ENCODE measurements at regions not wholly inside any gene's neighbourhood (a gene's known extent, or its start where the extent isn't known, plus 50 kb on each side); places are given as distances from the start of the nearest gene placed in this dataset.

DNA sequence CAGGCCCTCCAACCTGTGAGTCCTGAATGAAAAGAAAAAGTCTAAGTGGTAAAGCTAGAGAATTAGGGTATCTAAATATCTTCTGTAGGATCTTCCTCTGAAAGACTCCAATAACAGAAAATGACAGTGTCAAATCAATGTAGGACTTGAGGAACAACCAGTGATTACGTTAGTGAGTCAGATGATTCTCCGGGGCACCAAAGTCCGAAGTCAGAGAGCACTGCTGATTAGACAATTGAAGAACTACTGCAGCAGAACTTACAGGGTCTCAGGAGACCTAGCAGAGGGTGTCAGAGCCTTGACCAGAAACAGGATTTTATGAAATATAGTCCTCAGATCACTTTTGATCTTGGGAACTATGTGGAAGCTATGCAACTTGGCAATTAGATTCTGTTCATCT, 605.8 kb downstream of the EPHA3 start:
- CTCF ChIA-PET, result no interaction called here
- Histone ChIP-seq H3K4me3 (no peak overlapping the region), H3K9me3 (ENCODE audit: insufficient read depth, low read depth) (no peaks in the 10 kb centered on the region), H3K9me2 (ENCODE audit: insufficient read depth) (no peaks in the 10 kb centered on the region), H3K4me2 (no peak overlapping the region), H3K79me2 (ENCODE audit: low read depth) (no peaks in the 10 kb centered on the region), H4K20me1 (ENCODE audit: insufficient read depth) (no peaks in the 10 kb centered on the region), H3F3A (ENCODE audit: insufficient read depth, low read depth) (no peaks in the 10 kb centered on the region), H3K27me3 (ENCODE audit: insufficient read depth, low read depth) (no peaks in the 10 kb centered on the region), H2AFZ (no peak overlapping the region), H3K36me3 (ENCODE audit: low read depth) (no peaks in the 10 kb centered on the region), H3K27ac (no peak overlapping the region), H3K4me1 (replicated peaks; ENCODE audit: insufficient read depth) (no peaks in the 10 kb centered on the region)
- no TSS peak for BruUV-seq (replicated peaks)
- no peak for DNase-seq
- POLR2A ChIA-PET (ENCODE audit: unreplicated experiment), result no interaction called here
- intact Hi-C loops (cut with micrococcal nuclease; ENCODE audit: unreplicated experiment), result no loop called here
- TF ChIP-seq, protein P1, sequence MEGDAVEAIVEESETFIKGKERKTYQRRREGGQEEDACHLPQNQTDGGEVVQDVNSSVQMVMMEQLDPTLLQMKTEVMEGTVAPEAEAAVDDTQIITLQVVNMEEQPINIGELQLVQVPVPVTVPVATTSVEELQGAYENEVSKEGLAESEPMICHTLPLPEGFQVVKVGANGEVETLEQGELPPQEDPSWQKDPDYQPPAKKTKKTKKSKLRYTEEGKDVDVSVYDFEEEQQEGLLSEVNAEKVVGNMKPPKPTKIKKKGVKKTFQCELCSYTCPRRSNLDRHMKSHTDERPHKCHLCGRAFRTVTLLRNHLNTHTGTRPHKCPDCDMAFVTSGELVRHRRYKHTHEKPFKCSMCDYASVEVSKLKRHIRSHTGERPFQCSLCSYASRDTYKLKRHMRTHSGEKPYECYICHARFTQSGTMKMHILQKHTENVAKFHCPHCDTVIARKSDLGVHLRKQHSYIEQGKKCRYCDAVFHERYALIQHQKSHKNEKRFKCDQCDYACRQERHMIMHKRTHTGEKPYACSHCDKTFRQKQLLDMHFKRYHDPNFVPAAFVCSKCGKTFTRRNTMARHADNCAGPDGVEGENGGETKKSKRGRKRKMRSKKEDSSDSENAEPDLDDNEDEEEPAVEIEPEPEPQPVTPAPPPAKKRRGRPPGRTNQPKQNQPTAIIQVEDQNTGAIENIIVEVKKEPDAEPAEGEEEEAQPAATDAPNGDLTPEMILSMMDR (conservative IDR thresholded peaks at IDR 0.05), result no peak
- no peak for TF ChIP-seq EZH2 (IDR thresholded peaks at IDR 0.05; ENCODE audit: low read depth)

DNA sequence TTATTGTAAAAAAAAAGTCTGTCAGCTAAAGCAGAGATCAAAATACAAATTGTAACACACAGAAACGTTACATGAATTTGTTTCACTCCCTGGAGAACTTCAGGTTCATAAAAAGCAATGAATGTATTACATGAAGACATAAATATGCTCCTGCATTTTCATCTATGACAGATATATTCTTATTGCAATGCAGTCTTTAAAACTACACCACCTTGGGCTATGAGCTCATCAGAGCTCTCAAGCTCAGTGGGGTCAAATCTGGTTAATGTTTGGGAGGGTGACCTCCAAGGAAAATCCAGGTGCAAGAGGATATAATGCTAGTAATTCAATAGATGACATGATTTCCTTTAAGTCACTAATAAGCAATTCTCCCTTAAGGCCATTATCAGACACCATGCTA, 606.8 kb downstream of the EPHA3 start:
- TF ChIP-seq, protein P1 (conservative IDR thresholded peaks at IDR 0.05), result no peak
- Histone ChIP-seq H3K27ac (no peak overlapping the region), H3F3A (ENCODE audit: insufficient read depth, low read depth) (no peaks in the 10 kb centered on the region), H4K20me1 (ENCODE audit: insufficient read depth) (no peaks in the 10 kb centered on the region), H3K36me3 (ENCODE audit: low read depth) (no peaks in the 10 kb centered on the region), H3K9me3 (ENCODE audit: insufficient read depth, low read depth) (no peaks in the 10 kb centered on the region), H3K9me2 (ENCODE audit: insufficient read depth) (no peaks in the 10 kb centered on the region), H3K27me3 (ENCODE audit: insufficient read depth, low read depth) (no peaks in the 10 kb centered on the region), H2AFZ (no peak overlapping the region), H3K4me1 (replicated peaks; ENCODE audit: insufficient read depth) (no peaks in the 10 kb centered on the region), H3K4me2 (no peak overlapping the region), H3K79me2 (ENCODE audit: low read depth) (no peaks in the 10 kb centered on the region), H3K4me3 (no peak overlapping the region)
- ChIA-PET CTCF (no interaction called here), POLR2A (ENCODE audit: unreplicated experiment) (no interaction called here)
- BruUV-seq (replicated peaks), result no TSS peak
- intact Hi-C loops (cut with micrococcal nuclease; ENCODE audit: unreplicated experiment), result no loop called here
- no peak for DNase-seq

DNA sequence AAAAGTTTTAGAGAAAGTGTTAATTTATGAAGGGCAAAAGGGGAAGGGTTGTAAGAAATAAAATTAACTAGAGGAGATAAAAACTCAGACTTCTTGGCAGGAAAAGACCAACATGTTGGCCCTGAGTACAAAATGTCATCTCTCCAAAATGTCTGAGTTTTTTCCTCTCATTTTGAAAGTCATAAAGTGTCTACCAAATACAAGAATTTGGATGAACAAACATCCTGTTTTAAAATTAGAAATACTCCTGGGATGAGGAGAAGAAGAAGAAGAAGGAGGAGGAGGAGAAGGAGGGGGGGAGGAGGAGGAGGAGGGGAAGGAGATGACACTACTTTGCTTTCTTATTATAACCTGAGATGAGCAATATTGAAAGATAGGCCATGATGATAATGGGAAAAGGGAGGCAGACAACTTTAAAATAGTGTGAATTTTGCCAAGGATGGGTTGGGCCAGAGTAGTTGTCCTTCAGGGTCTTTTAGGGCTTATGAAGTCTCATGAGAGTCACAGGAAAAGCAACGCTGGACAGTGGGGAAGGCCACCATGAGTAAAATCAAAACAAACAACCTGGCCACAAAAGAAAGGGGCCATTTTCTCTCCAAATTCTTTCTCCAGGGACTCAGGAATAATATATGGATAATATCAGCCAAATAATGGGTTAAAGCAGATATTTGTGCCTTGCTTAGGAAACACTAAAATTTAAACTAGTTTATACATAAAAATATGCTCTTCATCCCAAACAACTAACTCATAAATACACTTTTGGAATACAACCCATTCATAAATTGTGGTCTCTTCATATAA, 632.9 kb downstream of the EPHA3 start:
- H3K27me3 ChIP-seq (ENCODE audit: insufficient read depth, low read depth), result no peaks in the 10 kb centered on the region
- BruUV-seq (replicated peaks), result no TSS peak

More for the DNA sequence above, 632.9 kb downstream of the EPHA3 start:
- CTCF ChIA-PET, result no interaction called here
- Histone ChIP-seq H3K4me1 (replicated peaks; ENCODE audit: insufficient read depth) (no peaks in the 10 kb centered on the region), H3K36me3 (ENCODE audit: low read depth) (no peaks in the 10 kb centered on the region), H2AFZ (no peak overlapping the region), H3K27ac (no peak overlapping the region), H3F3A (ENCODE audit: insufficient read depth, low read depth) (no peaks in the 10 kb centered on the region), H3K79me2 (ENCODE audit: low read depth) (no peaks in the 10 kb centered on the region), H4K20me1 (ENCODE audit: insufficient read depth) (no peaks in the 10 kb centered on the region), H3K9me3 (ENCODE audit: insufficient read depth, low read depth) (no peaks in the 10 kb centered on the region), H3K4me3 (no peak overlapping the region), H3K4me2 (no peak overlapping the region), H3K9me2 (ENCODE audit: insufficient read depth) (no peaks in the 10 kb centered on the region)
- intact Hi-C loops (cut with micrococcal nuclease; ENCODE audit: unreplicated experiment), result no loop called here
- DNase-seq, result no peak
- TF ChIP-seq, protein P1 (conservative IDR thresholded peaks at IDR 0.05), result no peak
- no peak for TF ChIP-seq EZH2 (IDR thresholded peaks at IDR 0.05; ENCODE audit: low read depth)
- POLR2A ChIA-PET (ENCODE audit: unreplicated experiment), result no interaction called here
